ENCODE measurements at regions not wholly inside any gene's neighbourhood (a gene's known extent, or its start where the extent isn't known, plus 50 kb on each side); places are given as distances from the start of the nearest gene placed in this dataset.

GRCh38 chr7:80279760-80280159 lies 145.1 kb downstream of the GNAI1 start:
- no peak overlapping the region for H3K27ac ChIP-seq

GRCh38 chr7:80278737-80279136 lies 144.1 kb downstream of the GNAI1 start:
- TF ChIP-seq CTCF (IDR thresholded peaks at IDR 0.05) (no peak), ZFX (IDR thresholded peaks at IDR 0.05; ENCODE audit: borderline replicate concordance) (no peak)
- H3K27ac ChIP-seq, result no peak overlapping the region

More at GRCh38 chr7:80279760-80280159, 145.1 kb downstream of the GNAI1 start:
- TF ChIP-seq CTCF (IDR thresholded peaks at IDR 0.05), result no peak
- no peak for TF ChIP-seq ZFX (IDR thresholded peaks at IDR 0.05; ENCODE audit: borderline replicate concordance)

- H3K27ac ChIP-seq, result no peak overlapping the region
- TF ChIP-seq CTCF (IDR thresholded peaks at IDR 0.05) (no peak), ZFX (IDR thresholded peaks at IDR 0.05; ENCODE audit: borderline replicate concordance) (no peak)
Measured at GRCh38 chr7:80277434-80278427, 143.1 kb downstream of the GNAI1 start.
